Epithelial cell of esophagus (primary cell): ENCODE measurements at regions not wholly inside any gene's neighbourhood (a gene's known extent, or its start where the extent isn't known, plus 50 kb on each side); places are given as distances from the start of the nearest gene placed in this dataset.

ENCODE experiments used
- DNase-seq: peaks from one replicate; pipeline ENCODE4 v3.0.0; 2010; ENCODE audit warnings: low read depth
- H3K4me3 ChIP-seq: 2 replicates; pipeline ENCODE4 v1.5.1; 2011; ENCODE audit warnings: mild to moderate bottlenecking, low read length, control low read depth
- CTCF ChIP-seq: IDR thresholded peaks from 2 replicates; pipeline ENCODE4 v1.5.1; 2011; ENCODE audit warnings: low read depth, mild to moderate bottlenecking, low read length, control low read depth, inconsistent platforms; ENCODE audit not compliant: insufficient read depth; ENCODE audit errors: missing control alignments

DNA sequence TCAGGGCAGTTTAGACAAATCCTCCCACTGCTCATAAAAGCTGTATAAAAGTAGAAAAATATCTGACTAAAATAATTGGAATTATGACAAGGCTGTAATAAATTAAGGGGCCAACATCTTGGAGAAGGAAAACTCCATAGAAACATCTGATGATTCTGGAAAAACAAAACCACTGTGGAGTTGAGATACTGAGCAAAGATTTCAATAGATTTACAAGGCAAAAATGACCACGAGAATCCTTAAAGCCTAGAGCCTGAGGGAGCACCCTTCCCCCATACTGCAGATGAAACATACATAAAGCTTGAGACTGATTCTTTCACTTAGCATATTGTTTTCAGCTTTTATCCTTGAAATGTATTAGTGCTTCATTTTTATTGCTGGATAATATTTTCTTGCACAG lies 286.4 kb upstream of the MMADHC start:
- TF ChIP-seq CTCF: no peak
- DNase-seq: no peak
- no peak overlapping the region for H3K4me3 ChIP-seq

DNA sequence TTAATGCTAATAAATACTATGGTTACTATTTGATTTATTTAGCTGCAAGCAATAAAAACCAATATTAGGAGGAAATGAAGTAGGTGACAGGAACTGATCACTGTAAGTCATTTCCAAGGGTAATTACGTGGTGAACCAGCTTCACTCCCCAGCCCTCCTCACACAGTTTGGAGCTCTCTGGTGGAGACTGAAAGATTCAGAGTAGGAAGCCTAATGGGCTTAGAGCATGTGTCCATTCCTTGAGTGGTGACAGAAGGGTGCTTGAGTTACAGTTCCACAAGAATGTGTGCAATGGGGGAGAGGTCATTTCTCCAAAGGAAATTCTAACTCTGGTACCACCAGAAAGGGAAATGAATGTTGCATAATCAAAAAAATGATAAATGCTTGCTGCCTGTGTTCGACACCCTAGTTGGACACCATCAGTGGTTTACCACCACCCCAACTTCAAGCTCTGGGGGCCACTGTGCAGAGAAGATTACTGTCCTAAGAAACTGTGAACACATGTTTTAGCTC lies 285.1 kb upstream of the MMADHC start:
- no peak overlapping the region for H3K4me3 ChIP-seq
- no peak for DNase-seq
- TF ChIP-seq CTCF: no peak

DNA sequence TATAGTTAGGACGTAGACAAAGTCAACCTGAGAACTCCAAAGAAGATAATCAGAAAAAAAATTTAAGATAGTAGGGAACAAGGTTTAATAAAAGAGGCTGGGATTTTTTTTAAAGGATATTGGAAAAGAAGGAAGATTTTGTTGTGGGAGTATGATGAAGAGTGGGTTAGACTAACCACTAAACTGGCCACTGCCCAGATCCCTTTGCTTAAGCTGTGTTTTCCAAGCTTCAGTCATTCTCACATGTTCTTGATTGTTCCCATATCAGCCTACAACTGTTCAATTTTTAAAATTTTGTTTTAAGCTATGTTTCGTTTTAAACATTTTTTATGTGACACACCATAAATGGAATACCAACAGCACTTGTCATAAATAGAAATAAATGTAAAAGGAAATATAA lies 284.5 kb upstream of the MMADHC start:
- H3K4me3 ChIP-seq: no peak overlapping the region
- DNase-seq: no peak
- no peak for TF ChIP-seq CTCF

GRCh38 chr2:149871091-149871885 lies 283.7 kb upstream of the MMADHC start:
- no peak for TF ChIP-seq CTCF
- no peak overlapping the region for H3K4me3 ChIP-seq
- no peak for DNase-seq

- H3K4me3 ChIP-seq: no peak overlapping the region
- no peak for TF ChIP-seq CTCF
- DNase-seq: no peak
Observed at GRCh38 chr2:149863227-149863626, 275.7 kb upstream of the MMADHC start.

DNA sequence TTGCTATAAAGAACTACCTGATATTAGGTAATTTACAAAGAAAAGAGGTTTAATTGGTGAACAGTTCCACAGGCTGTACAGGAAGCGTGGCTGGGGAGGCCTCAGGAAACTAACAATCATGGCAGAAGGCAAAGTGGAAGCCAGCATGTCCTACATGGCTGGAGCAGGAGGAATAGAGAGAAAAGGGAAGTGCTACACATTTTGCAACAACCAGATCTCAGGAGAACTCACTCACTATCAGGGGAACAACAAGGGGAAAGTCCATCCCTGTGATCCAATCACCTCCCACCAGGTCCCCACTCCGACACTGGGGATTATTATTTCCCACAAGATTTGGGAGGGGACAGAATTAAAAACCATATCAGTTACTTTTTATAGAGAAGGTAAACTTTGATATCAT lies 273.5 kb upstream of the MMADHC start:
- no peak for TF ChIP-seq CTCF
- DNase-seq: no peak
- H3K4me3 ChIP-seq: no peak overlapping the region

DNA sequence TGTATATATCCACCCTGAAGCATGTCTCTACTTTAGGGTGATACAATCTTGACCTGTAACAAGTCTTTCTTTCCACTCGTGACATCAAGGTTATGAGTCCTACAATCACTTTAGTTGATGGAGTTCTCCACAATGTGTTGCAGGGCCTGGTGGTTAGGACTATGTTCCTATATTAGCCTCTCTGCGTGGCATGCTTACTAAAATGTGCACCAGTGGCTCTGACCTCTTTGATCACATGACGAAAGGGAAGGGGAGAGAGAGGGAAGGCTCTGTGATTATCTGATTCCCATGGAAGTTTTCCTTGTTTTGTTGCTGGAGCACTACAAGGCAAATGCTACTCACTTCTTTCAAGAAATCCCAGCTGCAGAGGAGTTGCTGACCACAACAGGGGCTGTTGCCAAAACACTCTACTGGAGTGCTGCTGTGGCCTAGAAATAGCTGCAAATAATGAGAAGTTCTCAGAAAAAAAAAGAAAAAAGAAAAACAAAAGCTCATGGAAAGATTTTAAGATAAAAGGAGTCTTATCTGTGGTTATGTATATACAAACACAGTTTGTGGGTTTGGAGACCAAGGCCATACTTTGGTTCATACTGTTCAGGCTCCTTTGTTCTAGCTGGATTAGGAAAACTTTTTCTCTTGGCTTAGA lies 272.8 kb upstream of the MMADHC start:
- no peak for DNase-seq
- no peak overlapping the region for H3K4me3 ChIP-seq
- TF ChIP-seq CTCF: no peak
